Activated naive CD4-positive, alpha-beta T cell (primary cell): ENCODE measurements at regions not wholly inside any gene's neighbourhood (a gene's known extent, or its start where the extent isn't known, plus 50 kb on each side); places are given as distances from the start of the nearest gene placed in this dataset.
"Not testable (repeated sequence)": the region's sequence is repeated elsewhere in the genome, so short reads cannot be mapped to it uniquely, and the experiment has no call there.

Source experiments
- DNase-seq, 4 experiments: peaks; one replicate each; lab custom pipeline; 2025; lab: John Stamatoyannopoulos, UW

GRCh38 chr22:48510599-48510998 lies 1317.1 kb downstream of the BRD1 start:
- DNase-seq = no peak

- DNase-seq = no peak
Observed at GRCh38 chr22:48507595-48508350, 1319.9 kb downstream of the BRD1 start.

GRCh38 chr22:48507171-48507570 lies 1320.5 kb downstream of the BRD1 start:
- DNase-seq = no peak

GRCh38 chr22:48506506-48507145 lies 1321.0 kb downstream of the BRD1 start:
- no peak for DNase-seq

- no peak for DNase-seq
Observed at GRCh38 chr22:48505891-48506290, 1321.8 kb downstream of the BRD1 start.

- no peak for DNase-seq
Observed at GRCh38 chr22:48504519-48505140, 1323.0 kb downstream of the BRD1 start.

GRCh38 chr22:48503876-48504275 lies 1323.8 kb downstream of the BRD1 start:
- no peak for DNase-seq

GRCh38 chr22:48503035-48503625 lies 1324.5 kb downstream of the BRD1 start:
- no peak for DNase-seq

GRCh38 chr22:48501231-48501750 lies 1326.4 kb downstream of the BRD1 start:
- DNase-seq = no peak

GRCh38 chr22:48500471-48501230 lies 1327.0 kb downstream of the BRD1 start:
- DNase-seq = no peak

GRCh38 chr22:48499456-48500425 lies 1327.9 kb downstream of the BRD1 start:
- no peak for DNase-seq

GRCh38 chr22:48498526-48499331 lies 1328.9 kb downstream of the BRD1 start:
- no peak for DNase-seq

GRCh38 chr22:48497743-48498520 lies 1329.7 kb downstream of the BRD1 start:
- DNase-seq = not testable (repeated sequence)

- no peak for DNase-seq
Observed at GRCh38 chr22:48496987-48497650, 1330.6 kb downstream of the BRD1 start.

GRCh38 chr22:48496226-48496845 lies 1331.3 kb downstream of the BRD1 start:
- DNase-seq = no peak

GRCh38 chr22:48495751-48496080 lies 1332.0 kb downstream of the BRD1 start:
- no peak for DNase-seq

- no peak for DNase-seq
Observed at GRCh38 chr22:48494968-48495750, 1332.5 kb downstream of the BRD1 start.
